ENCODE measurements at regions not wholly inside any gene's neighbourhood (a gene's known extent, or its start where the extent isn't known, plus 50 kb on each side); places are given as distances from the start of the nearest gene placed in this dataset.
"Not testable (repeated sequence)": the region's sequence is repeated elsewhere in the genome, so short reads cannot be mapped to it uniquely, and the experiment has no call there.

GRCh38 chr4:158122501-158122900 lies 50.3 kb downstream of the GASK1B start:
- CTCF ChIA-PET, result no interaction called here
- Mint-ChIP-seq H3K9me3 (ENCODE audit: low read depth, unreplicated experiment) (no peaks in the 10 kb centered on the region), H3K36me3 (ENCODE audit: insufficient read depth, unreplicated experiment) (no peaks in the 10 kb centered on the region), H3K4me1 (ENCODE audit: low read depth, unreplicated experiment) (no peaks in the 10 kb centered on the region), H3K4me3 (ENCODE audit: low read depth, unreplicated experiment) (no peak overlapping the region), H3K27ac (ENCODE audit: unreplicated experiment) (no peak overlapping the region), H3K27me3 (ENCODE audit: unreplicated experiment) (no peaks in the 10 kb centered on the region)
- no peak for TF ChIP-seq CTCF (IDR thresholded peaks at IDR 0.05; ENCODE audit: unreplicated experiment)
- no peak for DNase-seq
- no TSS peak for BruUV-seq (replicated peaks)
- intact Hi-C loops (cut with micrococcal nuclease; ENCODE audit: unreplicated experiment), result no loop called here

GRCh38 chr4:158121161-158121579 lies 51.7 kb downstream of the GASK1B start:
- no TSS peak for BruUV-seq (replicated peaks)
- intact Hi-C loops (cut with micrococcal nuclease; ENCODE audit: unreplicated experiment), result no loop called here
- Mint-ChIP-seq H3K27ac (ENCODE audit: unreplicated experiment) (no peak overlapping the region), H3K4me1 (ENCODE audit: low read depth, unreplicated experiment) (no peaks in the 10 kb centered on the region), H3K9me3 (ENCODE audit: low read depth, unreplicated experiment) (no peaks in the 10 kb centered on the region), H3K27me3 (ENCODE audit: unreplicated experiment) (no peaks in the 10 kb centered on the region), H3K4me3 (ENCODE audit: low read depth, unreplicated experiment) (no peak overlapping the region), H3K36me3 (ENCODE audit: insufficient read depth, unreplicated experiment) (no peaks in the 10 kb centered on the region)
- CTCF ChIA-PET, result no interaction called here
- TF ChIP-seq CTCF (IDR thresholded peaks at IDR 0.05; ENCODE audit: unreplicated experiment), result no peak
- DNase-seq, result no peak

- H3K27ac Mint-ChIP-seq (ENCODE audit: unreplicated experiment); intact Hi-C loops (cut with micrococcal nuclease; ENCODE audit: unreplicated experiment); H3K27me3 Mint-ChIP-seq (ENCODE audit: unreplicated experiment); H3K36me3 Mint-ChIP-seq (ENCODE audit: insufficient read depth, unreplicated experiment); CTCF ChIA-PET; DNase-seq; BruUV-seq (replicated peaks); H3K4me1 Mint-ChIP-seq (ENCODE audit: low read depth, unreplicated experiment); H3K9me3 Mint-ChIP-seq (ENCODE audit: low read depth, unreplicated experiment); H3K4me3 Mint-ChIP-seq (ENCODE audit: low read depth, unreplicated experiment): not testable (repeated sequence)
These were observed 52.1 kb downstream of the GASK1B start for GRCh38 chr4:158120645-158121151.

DNA sequence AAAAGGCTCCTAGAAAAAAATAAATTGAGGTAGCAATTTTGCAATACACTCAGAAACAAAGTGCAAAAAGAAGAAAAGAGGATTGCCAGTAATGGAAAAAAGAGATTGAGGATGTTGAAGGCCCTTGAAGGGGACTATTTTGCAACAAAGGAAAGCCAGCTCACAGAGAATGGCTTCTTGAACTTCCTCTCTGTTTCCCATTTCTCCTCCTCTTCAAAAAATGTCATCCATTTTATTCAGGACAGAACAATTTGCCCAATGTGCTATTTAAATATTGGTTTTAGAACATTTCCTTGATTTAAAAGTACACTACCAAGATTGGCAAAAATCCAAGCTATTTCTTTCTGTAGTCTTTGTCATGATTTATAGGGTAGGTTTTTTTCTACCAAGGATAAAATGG lies 60.2 kb downstream of the GASK1B start:
- TF ChIP-seq CTCF (IDR thresholded peaks at IDR 0.05; ENCODE audit: unreplicated experiment), result no peak
- no peak for DNase-seq
- intact Hi-C loops (cut with micrococcal nuclease; ENCODE audit: unreplicated experiment), result no loop called here
- Mint-ChIP-seq H3K27ac (ENCODE audit: unreplicated experiment) (no peak overlapping the region), H3K4me3 (ENCODE audit: low read depth, unreplicated experiment) (no peak overlapping the region), H3K4me1 (ENCODE audit: low read depth, unreplicated experiment) (no peaks in the 10 kb centered on the region), H3K9me3 (ENCODE audit: low read depth, unreplicated experiment) (peaks cover 2% of the 10 kb centered on the region), H3K27me3 (ENCODE audit: unreplicated experiment) (no peaks in the 10 kb centered on the region), H3K36me3 (ENCODE audit: insufficient read depth, unreplicated experiment) (no peaks in the 10 kb centered on the region)
- BruUV-seq (replicated peaks), result no TSS peak
- CTCF ChIA-PET, result interaction anchor here (0.9 kb wide), 1 partner anchor 18 kb away, joined by 3 read pairs; no protein-coding TSS in a partner anchor

DNA sequence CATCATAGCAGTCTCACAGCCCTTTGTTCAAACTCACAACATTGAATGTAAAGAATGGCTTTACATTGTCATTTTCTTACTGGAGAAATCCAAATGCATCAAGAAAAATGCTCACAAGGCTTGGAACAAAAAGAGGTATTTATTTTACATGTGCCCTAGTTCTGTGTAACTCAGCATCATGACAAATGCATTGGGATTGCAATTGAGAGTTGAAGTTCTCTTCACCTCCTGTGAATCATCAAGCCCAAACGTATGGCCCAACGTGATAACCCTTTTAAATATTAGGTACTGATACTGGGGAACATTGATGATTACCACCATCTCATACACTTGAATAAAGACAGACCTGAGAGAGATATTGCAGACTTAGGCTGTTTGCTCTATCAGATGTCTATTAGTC lies 61.6 kb downstream of the GASK1B start:
- Mint-ChIP-seq H3K36me3 (ENCODE audit: insufficient read depth, unreplicated experiment) (no peaks in the 10 kb centered on the region), H3K4me3 (ENCODE audit: low read depth, unreplicated experiment) (no peak overlapping the region), H3K27me3 (ENCODE audit: unreplicated experiment) (no peaks in the 10 kb centered on the region), H3K4me1 (ENCODE audit: low read depth, unreplicated experiment) (no peaks in the 10 kb centered on the region), H3K27ac (ENCODE audit: unreplicated experiment) (no peak overlapping the region), H3K9me3 (ENCODE audit: low read depth, unreplicated experiment) (peaks cover 2% of the 10 kb centered on the region)
- no TSS peak for BruUV-seq (replicated peaks)
- intact Hi-C loops (cut with micrococcal nuclease; ENCODE audit: unreplicated experiment), result no loop called here
- TF ChIP-seq CTCF (IDR thresholded peaks at IDR 0.05; ENCODE audit: unreplicated experiment), result no peak
- no peak for DNase-seq
- CTCF ChIA-PET, result no interaction called here

Measured in Calu3 (cell line).